SK-N-MC (cell line): ENCODE measurements at regions not wholly inside any gene's neighbourhood (a gene's known extent, or its start where the extent isn't known, plus 50 kb on each side); places are given as distances from the start of the nearest gene placed in this dataset.

Experiments used
- DNase-seq: peaks from one replicate; pipeline ENCODE4 v3.0.0-alpha.2; 2011; ENCODE audit warnings: low read depth, low spot score
- H3K27ac ChIP-seq: fragments of 200-600 bp; sonication (generic); 2 replicates; pipeline ENCODE4 v1.5.1; 2016; ENCODE audit warnings: mixed run types
- H3K36me3 ChIP-seq: fragments of 200-600 bp; sonication (generic); 2 replicates; pipeline ENCODE4 v1.6.1; 2017; ENCODE audit warnings: antibody characterized with exemption, low read length, mixed read lengths; ENCODE audit not compliant: insufficient read depth
- H3K4me3 ChIP-seq: fragments of 200-600 bp; sonication (generic); 2 replicates; pipeline ENCODE4 v1.5.1; 2016
- H3K9ac ChIP-seq: fragments of 200-600 bp; sonication (generic); 2 replicates; pipeline ENCODE4 v1.8.0; 2017; ENCODE audit warnings: mixed run types, mixed read lengths; ENCODE audit not compliant: insufficient read length
- H3K9me3 ChIP-seq: fragments of 200-600 bp; sonication (generic); 2 replicates; pipeline ENCODE4 v1.6.1; 2017; ENCODE audit warnings: low read depth, mild to moderate bottlenecking, antibody characterized with exemption, low read length, moderate library complexity, mixed read lengths
- EZH2 ChIP-seq: fragments of 200-600 bp; sonication (generic); IDR thresholded peaks from one replicate; pipeline ENCODE4 v1.6.1; 2017; ENCODE audit warnings: antibody characterized with exemption
- FOXP2 ChIP-seq: optimal IDR thresholded peaks from 2 replicates; pipeline ENCODE3; 2011; ENCODE audit warnings: mild to moderate bottlenecking, moderate library complexity; ENCODE audit not compliant: insufficient read depth; ENCODE audit errors: extremely low read length, control extremely low read depth
- POLR2AphosphoS5 ChIP-seq: IDR thresholded peaks from 2 replicates; pipeline ENCODE4 v1.6.1; 2012; ENCODE audit warnings: mild to moderate bottlenecking, low read depth, low read length, borderline replicate concordance

- TF ChIP-seq EZH2 = no peak
- TF ChIP-seq POLR2AphosphoS5 = no peak
- TF ChIP-seq FOXP2 = no peak
- Histone ChIP-seq H3K9me3 (no peaks in the 10 kb centered on the region), H3K4me3 (no peak overlapping the region), H3K9ac (no peak overlapping the region), H3K36me3 (no peaks in the 10 kb centered on the region), H3K27ac (no peak overlapping the region)
- no peak for DNase-seq
Observed at GRCh38 chr5:3348576-3349535, 246.8 kb upstream of the IRX1 start.

GRCh38 chr5:3347741-3348140 lies 247.9 kb upstream of the IRX1 start:
- Histone ChIP-seq H3K27ac (no peak overlapping the region), H3K9ac (no peak overlapping the region), H3K4me3 (no peak overlapping the region), H3K9me3 (no peaks in the 10 kb centered on the region), H3K36me3 (no peaks in the 10 kb centered on the region)
- no peak for DNase-seq
- no peak for TF ChIP-seq EZH2
- no peak for TF ChIP-seq FOXP2
- TF ChIP-seq POLR2AphosphoS5 = no peak

GRCh38 chr5:3346111-3346820 lies 249.4 kb upstream of the IRX1 start:
- H3K9ac ChIP-seq = no peak overlapping the region

GRCh38 chr5:3345195-3345594 lies 250.4 kb upstream of the IRX1 start:
- no peak overlapping the region for H3K27ac ChIP-seq
- H3K9ac ChIP-seq = no peak overlapping the region
- H3K9me3 ChIP-seq = no peaks in the 10 kb centered on the region
- no peak for DNase-seq
- H3K36me3 ChIP-seq = no peaks in the 10 kb centered on the region
- TF ChIP-seq FOXP2 = no peak
- TF ChIP-seq POLR2AphosphoS5 = no peak
- no peak for TF ChIP-seq EZH2
- no peak overlapping the region for H3K4me3 ChIP-seq

More at GRCh38 chr5:3346111-3346820, 249.4 kb upstream of the IRX1 start:
- H3K36me3 ChIP-seq = no peaks in the 10 kb centered on the region
- no peak overlapping the region for H3K4me3 ChIP-seq
- no peak overlapping the region for H3K27ac ChIP-seq
- no peaks in the 10 kb centered on the region for H3K9me3 ChIP-seq
- DNase-seq = no peak
- TF ChIP-seq EZH2 = no peak
- no peak for TF ChIP-seq FOXP2
- no peak for TF ChIP-seq POLR2AphosphoS5

- TF ChIP-seq FOXP2 (no peak), EZH2 (no peak), POLR2AphosphoS5 (no peak)
- no peak overlapping the region for H3K27ac ChIP-seq
- no peaks in the 10 kb centered on the region for H3K9me3 ChIP-seq
- H3K4me3 ChIP-seq = no peak overlapping the region
- no peaks in the 10 kb centered on the region for H3K36me3 ChIP-seq
- no peak overlapping the region for H3K9ac ChIP-seq
- DNase-seq = no peak
Observed at GRCh38 chr5:3344671-3345070, 251.0 kb upstream of the IRX1 start.

GRCh38 chr5:3343911-3344310 lies 251.7 kb upstream of the IRX1 start:
- no peak for DNase-seq
- TF ChIP-seq FOXP2 = no peak
- TF ChIP-seq POLR2AphosphoS5 = no peak
- no peak for TF ChIP-seq EZH2

GRCh38 chr5:3343211-3343610 lies 252.4 kb upstream of the IRX1 start:
- Histone ChIP-seq H3K9ac (no peak overlapping the region), H3K4me3 (no peak overlapping the region), H3K27ac (no peak overlapping the region), H3K9me3 (no peaks in the 10 kb centered on the region), H3K36me3 (no peaks in the 10 kb centered on the region)
- no peak for TF ChIP-seq POLR2AphosphoS5
- no peak for TF ChIP-seq EZH2
- no peak for TF ChIP-seq FOXP2
- DNase-seq = no peak

More at GRCh38 chr5:3343911-3344310, 251.7 kb upstream of the IRX1 start:
- Histone ChIP-seq H3K36me3 (no peaks in the 10 kb centered on the region), H3K4me3 (no peak overlapping the region), H3K27ac (no peak overlapping the region), H3K9me3 (no peaks in the 10 kb centered on the region), H3K9ac (no peak overlapping the region)

- Histone ChIP-seq H3K27ac (no peak overlapping the region), H3K4me3 (no peak overlapping the region), H3K9ac (no peak overlapping the region), H3K36me3 (no peaks in the 10 kb centered on the region), H3K9me3 (no peaks in the 10 kb centered on the region)
- DNase-seq = no peak
- TF ChIP-seq FOXP2 = no peak
- TF ChIP-seq EZH2 = no peak
- TF ChIP-seq POLR2AphosphoS5 = no peak
Observed at GRCh38 chr5:3342271-3343100, 253.1 kb upstream of the IRX1 start.
